ENCODE measurements at regions not wholly inside any gene's neighbourhood (a gene's known extent, or its start where the extent isn't known, plus 50 kb on each side); places are given as distances from the start of the nearest gene placed in this dataset.
A peak's percentile ranks its signal among the peaks of the same experiment; 100 is the strongest.

- no peak for TF ChIP-seq ZBTB39 (CRISPR knock-in tag; IDR thresholded peaks at IDR 0.05)
- TF ChIP-seq RARG (CRISPR knock-in tag; IDR thresholded peaks at IDR 0.05; ENCODE audit: low read depth), result no peak
- no peak; the same call in 1 of the 2 replicates for TF ChIP-seq CREM (IDR thresholded peaks at IDR 0.05)
- TF ChIP-seq CREM (CRISPR knock-in tag; IDR thresholded peaks at IDR 0.05), result no peak
- no peak for TF ChIP-seq ZNF256 (CRISPR knock-in tag; conservative IDR thresholded peaks at IDR 0.05)
- TF ChIP-seq NCOA1 (CRISPR knock-in tag; IDR thresholded peaks at IDR 0.05), result no peak; the same call in 1 of the 2 replicates
- TF ChIP-seq, protein P1, sequence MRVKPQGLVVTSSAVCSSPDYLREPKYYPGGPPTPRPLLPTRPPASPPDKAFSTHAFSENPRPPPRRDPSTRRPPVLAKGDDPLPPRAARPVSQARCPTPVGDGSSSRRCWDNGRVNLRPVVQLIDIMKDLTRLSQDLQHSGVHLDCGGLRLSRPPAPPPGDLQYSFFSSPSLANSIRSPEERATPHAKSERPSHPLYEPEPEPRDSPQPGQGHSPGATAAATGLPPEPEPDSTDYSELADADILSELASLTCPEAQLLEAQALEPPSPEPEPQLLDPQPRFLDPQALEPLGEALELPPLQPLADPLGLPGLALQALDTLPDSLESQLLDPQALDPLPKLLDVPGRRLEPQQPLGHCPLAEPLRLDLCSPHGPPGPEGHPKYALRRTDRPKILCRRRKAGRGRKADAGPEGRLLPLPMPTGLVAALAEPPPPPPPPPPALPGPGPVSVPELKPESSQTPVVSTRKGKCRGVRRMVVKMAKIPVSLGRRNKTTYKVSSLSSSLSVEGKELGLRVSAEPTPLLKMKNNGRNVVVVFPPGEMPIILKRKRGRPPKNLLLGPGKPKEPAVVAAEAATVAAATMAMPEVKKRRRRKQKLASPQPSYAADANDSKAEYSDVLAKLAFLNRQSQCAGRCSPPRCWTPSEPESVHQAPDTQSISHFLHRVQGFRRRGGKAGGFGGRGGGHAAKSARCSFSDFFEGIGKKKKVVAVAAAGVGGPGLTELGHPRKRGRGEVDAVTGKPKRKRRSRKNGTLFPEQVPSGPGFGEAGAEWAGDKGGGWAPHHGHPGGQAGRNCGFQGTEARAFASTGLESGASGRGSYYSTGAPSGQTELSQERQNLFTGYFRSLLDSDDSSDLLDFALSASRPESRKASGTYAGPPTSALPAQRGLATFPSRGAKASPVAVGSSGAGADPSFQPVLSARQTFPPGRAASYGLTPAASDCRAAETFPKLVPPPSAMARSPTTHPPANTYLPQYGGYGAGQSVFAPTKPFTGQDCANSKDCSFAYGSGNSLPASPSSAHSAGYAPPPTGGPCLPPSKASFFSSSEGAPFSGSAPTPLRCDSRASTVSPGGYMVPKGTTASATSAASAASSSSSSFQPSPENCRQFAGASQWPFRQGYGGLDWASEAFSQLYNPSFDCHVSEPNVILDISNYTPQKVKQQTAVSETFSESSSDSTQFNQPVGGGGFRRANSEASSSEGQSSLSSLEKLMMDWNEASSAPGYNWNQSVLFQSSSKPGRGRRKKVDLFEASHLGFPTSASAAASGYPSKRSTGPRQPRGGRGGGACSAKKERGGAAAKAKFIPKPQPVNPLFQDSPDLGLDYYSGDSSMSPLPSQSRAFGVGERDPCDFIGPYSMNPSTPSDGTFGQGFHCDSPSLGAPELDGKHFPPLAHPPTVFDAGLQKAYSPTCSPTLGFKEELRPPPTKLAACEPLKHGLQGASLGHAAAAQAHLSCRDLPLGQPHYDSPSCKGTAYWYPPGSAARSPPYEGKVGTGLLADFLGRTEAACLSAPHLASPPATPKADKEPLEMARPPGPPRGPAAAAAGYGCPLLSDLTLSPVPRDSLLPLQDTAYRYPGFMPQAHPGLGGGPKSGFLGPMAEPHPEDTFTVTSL (CRISPR knock-in tag; IDR thresholded peaks at IDR 0.05; ENCODE audit: borderline replicate concordance), result no peak
- no peak for TF ChIP-seq ZNF790 (CRISPR knock-in tag; IDR thresholded peaks at IDR 0.05; ENCODE audit: borderline replicate concordance)
- no peak for TF ChIP-seq ZNF615 (CRISPR knock-in tag; IDR thresholded peaks at IDR 0.05; ENCODE audit: borderline replicate concordance)
- TF ChIP-seq ELF4 (CRISPR knock-in tag; IDR thresholded peaks at IDR 0.05; ENCODE audit: borderline replicate concordance), result no peak
- TF ChIP-seq ZNF775 (CRISPR knock-in tag; IDR thresholded peaks at IDR 0.05; ENCODE audit: borderline replicate concordance), result no peak
- no peak for TF ChIP-seq CEBPG (CRISPR knock-in tag; IDR thresholded peaks at IDR 0.05)
- TF ChIP-seq, protein P2, sequence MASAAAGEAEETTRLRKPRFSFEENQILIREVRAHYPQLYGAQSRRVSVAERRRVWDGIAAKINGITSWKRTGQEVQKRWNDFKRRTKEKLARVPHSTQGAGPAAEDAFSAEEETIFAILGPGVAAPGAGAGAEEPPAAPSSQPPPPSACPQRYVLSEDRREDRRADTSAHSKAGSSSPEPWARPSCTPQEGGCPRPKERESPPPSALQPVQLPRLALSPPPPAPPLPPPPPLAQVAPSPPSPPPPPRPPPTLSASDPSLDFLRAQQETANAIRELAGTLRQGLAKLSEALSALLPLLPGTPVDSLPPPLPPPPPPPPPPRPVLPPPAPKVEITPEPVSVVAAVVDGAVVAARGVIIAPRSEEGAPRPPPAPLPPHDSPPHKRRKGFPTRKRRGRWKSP (CRISPR knock-in tag; IDR thresholded peaks at IDR 0.05), result peak; percentile 80
- peak; percentile 17; the same call in 1 of the 2 replicates for TF ChIP-seq PBX3 (CRISPR knock-in tag; IDR thresholded peaks at IDR 0.05; ENCODE audit: borderline replicate concordance)
- TF ChIP-seq NPAS2 (CRISPR knock-in tag; IDR thresholded peaks at IDR 0.05; ENCODE audit: borderline replicate concordance), result no peak
- 0 out of 2 replicates have a peak, but pooled peaks have one; percentile 27 for TF ChIP-seq ZNF850 (CRISPR knock-in tag; conservative IDR thresholded peaks at IDR 0.05)
- TF ChIP-seq GTF2F1 (IDR thresholded peaks at IDR 0.05; ENCODE audit: low read length), result no peak
- TF ChIP-seq ARNTL (CRISPR knock-in tag; IDR thresholded peaks at IDR 0.05), result peak; percentile 61
- TF ChIP-seq ZNF629 (CRISPR knock-in tag; conservative IDR thresholded peaks at IDR 0.05), result no peak; the same call in 1 of the 2 replicates
These were observed 231.9 kb downstream of the SEC14L1 start (continued) for GRCh38 chr17:77372444-77373298.

Data from HepG2 (cell line).